HK-2 (cell line): ENCODE measurements at regions not wholly inside any gene's neighbourhood (a gene's known extent, or its start where the extent isn't known, plus 50 kb on each side); places are given as distances from the start of the nearest gene placed in this dataset.
A peak's percentile ranks its signal among the peaks of the same experiment; 100 is the strongest.
"Not testable (repeated sequence)": the region's sequence is repeated elsewhere in the genome, so short reads cannot be mapped to it uniquely, and the experiment has no call there.

Experiments used
- DNase-seq: peaks from one replicate; pipeline ENCODE4 v3.0.0-alpha.2; 2018; ENCODE audit not compliant: unreplicated experiment

DNA sequence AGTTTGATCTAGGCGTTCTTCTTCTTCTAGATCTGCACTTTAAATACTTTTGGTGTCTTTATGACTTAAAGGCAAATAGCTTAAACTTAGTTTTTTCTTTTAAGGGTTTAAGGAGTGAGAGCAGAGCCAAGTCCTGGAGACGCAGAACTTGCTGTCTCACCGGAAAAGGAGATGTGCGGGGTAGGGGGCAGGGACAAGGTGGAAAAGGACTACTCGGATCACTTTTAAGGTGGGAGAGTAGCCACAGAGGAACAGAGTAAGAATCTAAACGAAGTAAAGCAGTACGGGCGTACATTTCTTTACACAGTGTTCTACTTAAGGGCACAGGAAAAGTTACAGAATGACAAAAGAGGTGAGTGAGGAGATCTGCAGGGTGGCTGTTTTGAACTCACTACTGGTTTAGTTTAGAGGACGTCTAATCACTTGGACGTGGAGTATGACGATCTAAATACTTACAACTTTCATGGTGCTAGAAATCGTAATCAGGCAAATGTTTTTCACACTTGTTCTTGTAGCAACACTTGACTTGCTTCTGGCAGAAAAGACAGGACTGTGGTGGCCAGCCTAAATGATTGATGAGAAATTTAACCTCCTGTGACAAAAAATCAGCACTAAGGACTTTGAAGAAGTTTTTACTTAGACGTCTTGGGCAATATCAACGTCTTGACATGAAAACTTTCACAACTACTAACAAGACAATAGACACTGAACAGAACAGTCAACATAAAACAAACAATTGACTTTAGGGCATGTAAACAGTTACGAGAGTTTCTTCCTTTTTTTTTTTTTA, 127.0 kb downstream of the ART5 start:
- not testable (repeated sequence) for DNase-seq

- DNase-seq = not testable (repeated sequence)
Observed at GRCh38 chr11:3513311-3513710, 128.5 kb downstream of the ART5 start.

DNA sequence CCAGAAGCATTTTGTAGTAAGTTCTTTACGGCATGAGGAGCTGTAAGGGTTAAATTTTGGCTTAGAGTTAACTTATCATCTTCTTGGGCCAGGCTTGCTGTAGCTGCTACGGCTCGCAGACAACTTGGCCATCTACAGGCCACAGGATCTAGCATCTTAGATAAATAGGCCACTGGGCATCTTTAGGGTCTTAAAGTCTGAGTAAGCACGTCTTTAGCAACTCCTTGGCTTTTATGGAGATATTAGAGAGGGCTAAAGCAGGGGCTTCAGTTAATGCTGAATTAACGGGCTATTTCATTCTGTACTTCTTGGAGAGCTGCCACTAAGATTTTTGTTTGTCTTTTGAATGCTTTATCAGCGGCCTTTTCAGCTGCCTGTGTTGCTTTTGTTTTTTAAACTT, 129.0 kb downstream of the ART5 start:
- DNase-seq = not testable (repeated sequence)

- DNase-seq = not testable (repeated sequence)
Observed at GRCh38 chr11:3512133-3512703, 129.6 kb downstream of the ART5 start.

- not testable (repeated sequence) for DNase-seq
Observed at GRCh38 chr11:3511416-3512132, 130.2 kb downstream of the ART5 start.

- not testable (repeated sequence) for DNase-seq
Observed at GRCh38 chr11:3509563-3509962, 130.6 kb upstream of the ZNF195 start.

DNA sequence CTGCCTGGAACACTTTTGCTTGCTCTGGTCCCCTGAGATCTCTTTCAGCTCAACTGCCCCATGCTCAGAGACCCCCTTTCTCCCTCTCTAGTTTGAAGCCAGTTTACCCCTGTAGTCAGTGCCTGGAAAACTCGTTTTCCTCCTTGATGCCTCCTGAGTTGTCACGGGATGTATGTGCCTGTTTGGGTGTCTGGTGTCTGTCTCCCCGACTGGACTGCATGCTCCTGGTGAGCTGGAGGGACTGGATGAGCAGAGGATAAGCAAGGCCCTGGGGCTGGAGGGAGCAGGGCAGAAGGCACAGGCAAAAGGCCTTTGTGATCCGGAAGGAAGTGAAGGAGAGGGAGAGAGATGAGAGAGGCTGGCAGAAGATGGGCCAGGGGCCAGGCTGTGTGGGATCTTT, 120.3 kb upstream of the ZNF195 start:
- not testable (repeated sequence) for DNase-seq

DNA sequence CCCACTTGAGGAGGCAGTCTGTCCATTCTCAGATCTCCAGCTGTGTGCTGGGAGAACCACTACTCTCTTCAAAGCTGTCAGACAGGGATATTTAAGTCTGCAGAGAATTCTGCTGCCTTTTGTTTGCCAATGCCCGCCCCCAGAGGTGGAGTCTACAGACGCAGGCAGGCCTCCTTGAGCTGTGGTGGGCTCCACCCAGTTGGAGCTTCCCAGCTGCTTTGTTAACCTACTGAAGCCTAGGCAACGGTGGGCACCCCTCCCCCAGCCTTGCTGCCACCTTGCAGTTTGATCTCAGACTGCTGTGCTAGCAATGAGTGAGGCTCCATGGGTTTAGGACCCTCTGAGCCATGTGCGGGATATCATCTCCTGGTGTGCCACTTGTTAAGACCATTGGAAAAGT, 119.4 kb upstream of the ZNF195 start:
- not testable (repeated sequence) for DNase-seq

GRCh38 chr11:3493152-3493551, 114.2 kb upstream of the ZNF195 start:
- DNase-seq = not testable (repeated sequence)

DNA sequence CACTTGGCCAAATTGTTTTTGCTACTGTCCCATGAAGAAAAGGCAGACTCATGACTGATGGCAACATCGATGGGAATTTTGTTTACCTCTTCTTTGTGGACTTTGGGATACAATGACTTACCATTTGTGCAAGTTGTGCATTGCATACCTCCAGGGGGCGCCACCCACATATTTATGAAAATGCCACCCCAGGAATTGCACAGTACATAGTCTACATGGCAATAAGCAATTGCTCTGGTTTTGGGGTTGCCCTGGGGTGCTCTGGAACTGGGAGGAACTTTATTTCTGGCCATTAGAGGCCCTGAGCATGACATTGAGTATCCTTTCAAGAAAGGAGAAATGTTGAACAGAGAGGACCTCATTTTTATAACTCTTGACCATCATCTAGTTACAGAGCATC, 109.1 kb upstream of the ZNF195 start:
- not testable (repeated sequence) for DNase-seq

DNA sequence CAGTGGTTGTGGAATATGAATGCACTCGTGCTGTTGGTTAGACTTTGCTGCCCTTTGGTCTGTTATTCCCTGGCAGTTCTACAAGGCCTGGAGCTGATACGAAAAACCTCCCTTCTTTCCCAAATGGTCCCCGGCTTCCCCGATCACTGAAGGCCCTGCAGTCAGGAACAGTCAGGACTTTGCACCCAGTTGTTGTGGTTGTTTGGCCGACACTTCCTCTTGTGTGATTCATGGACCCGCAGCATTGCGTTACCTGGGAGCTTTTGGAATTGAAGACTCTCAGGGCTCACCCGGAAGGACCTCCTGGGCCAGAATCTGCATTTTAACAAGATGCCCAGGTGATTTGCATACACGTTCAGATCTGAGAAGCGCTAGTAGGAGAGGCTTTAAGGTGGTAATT, 106.8 kb upstream of the ZNF195 start:
- DNase-seq = not testable (repeated sequence)

GRCh38 chr11:3476937-3477885, 98.3 kb upstream of the ZNF195 start:
- DNase-seq = not testable (repeated sequence)

GRCh38 chr11:3476084-3476936, 97.4 kb upstream of the ZNF195 start:
- DNase-seq = not testable (repeated sequence)

- not testable (repeated sequence) for DNase-seq
Observed at GRCh38 chr11:3468963-3469362, 90.0 kb upstream of the ZNF195 start.

DNA sequence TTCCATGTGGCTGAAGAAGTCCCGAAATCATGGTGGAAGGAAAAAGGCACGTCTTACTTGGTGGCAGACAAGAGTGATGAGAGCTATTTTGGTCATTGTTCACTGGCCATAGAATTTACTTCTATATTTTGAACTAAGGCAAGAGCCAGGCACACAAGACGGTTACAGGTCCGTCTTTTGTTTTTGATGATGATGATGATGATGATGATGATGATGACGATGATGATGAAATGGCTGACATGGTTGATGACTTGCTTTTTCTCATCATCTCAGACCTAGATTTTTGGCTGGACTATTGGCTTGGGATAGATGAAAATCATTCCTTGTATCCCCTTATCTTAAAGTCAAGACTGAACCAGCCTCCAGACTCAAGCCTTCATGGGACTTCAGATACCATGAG, 88.7 kb upstream of the ZNF195 start:
- DNase-seq = not testable (repeated sequence)

DNA sequence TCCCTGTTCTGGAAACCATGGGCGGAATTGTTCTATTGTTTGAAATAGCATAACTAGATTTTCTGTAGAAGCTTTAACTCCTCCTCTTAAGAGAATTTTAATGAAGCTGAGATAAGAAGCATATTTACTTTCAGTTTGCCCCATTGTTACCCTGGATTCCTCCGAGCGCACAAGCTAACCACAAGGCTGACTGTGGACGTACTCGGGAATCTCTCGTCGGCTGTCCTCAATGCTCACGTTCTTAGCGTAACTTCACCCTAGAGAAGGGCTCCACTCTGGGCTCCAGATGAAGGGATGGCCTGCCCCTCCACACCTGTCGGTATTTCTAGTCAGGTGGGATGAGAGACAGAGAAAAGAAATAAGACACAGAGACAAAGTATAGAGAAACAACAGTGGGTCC, 76.7 kb upstream of the ZNF195 start:
- DNase-seq = not testable (repeated sequence)

GRCh38 chr11:3454844-3455243, 75.9 kb upstream of the ZNF195 start:
- DNase-seq = peak; percentile 6

DNA sequence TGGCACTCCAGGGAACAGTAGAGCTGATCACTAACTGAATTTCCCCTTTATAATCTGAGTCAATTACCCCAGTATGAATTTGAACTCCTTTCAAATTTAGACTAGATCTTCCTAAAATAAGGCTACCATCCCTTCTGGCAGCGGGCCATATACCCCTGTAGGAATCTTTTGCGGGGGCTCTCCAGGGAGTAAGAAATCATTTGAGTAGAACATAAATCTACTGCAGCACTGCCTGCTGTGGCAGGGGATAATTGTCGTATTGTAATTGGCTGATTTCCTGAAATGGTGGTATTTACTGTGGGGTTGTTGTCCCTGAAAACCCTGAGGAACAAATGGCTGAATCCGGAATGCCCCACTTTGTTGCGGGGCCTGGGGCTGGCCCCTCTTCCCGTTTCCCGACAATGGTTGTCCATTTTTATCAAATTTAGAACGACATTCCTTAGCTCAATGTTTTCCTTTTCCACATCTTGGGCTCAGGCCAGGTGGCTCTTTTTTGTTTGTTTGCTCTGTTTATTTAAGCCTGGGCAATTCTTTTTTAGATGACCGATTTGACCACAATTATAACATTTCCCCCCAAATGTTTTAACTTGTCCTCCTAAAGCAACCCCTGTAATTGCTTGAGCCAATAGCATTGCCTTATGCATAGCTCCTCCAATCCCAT, 74.8 kb upstream of the ZNF195 start:
- not testable (repeated sequence) for DNase-seq

GRCh38 chr11:3450822-3451221, 71.9 kb upstream of the ZNF195 start:
- not testable (repeated sequence) for DNase-seq

- DNase-seq = not testable (repeated sequence)
Observed at GRCh38 chr11:3445535-3445934, 66.6 kb upstream of the ZNF195 start.
